HL-60 (cell line): ENCODE measurements at regions not wholly inside any gene's neighbourhood (a gene's known extent, or its start where the extent isn't known, plus 50 kb on each side); places are given as distances from the start of the nearest gene placed in this dataset.

Experiments
- DNase-seq, 2 experiments: peaks; one replicate each; pipeline ENCODE4 v3.0.0-alpha.2; 2010 to 2020; ENCODE audit warnings: low read depth in 1 of 2, low spot score in 1 of 2
- H3K27ac ChIP-seq: fragments of 250-450 bp; sonication (Bioruptor Pico); replicated peaks from 2 replicates; pipeline ENCODE4 v1.5.1; 2020; ENCODE audit warnings: mild to moderate bottlenecking, moderate library complexity
- H3K27me3 ChIP-seq: fragments of 250-450 bp; sonication (Bioruptor Pico); 2 replicates; pipeline ENCODE4 v1.5.1; 2021; ENCODE audit warnings: mild to moderate bottlenecking, moderate library complexity; ENCODE audit not compliant: insufficient read depth, poor library complexity, severe bottlenecking
- H3K4me3 ChIP-seq: replicated peaks from 2 replicates; pipeline ENCODE4 v1.5.1; 2011; ENCODE audit warnings: mild to moderate bottlenecking, control low read depth, low read length; ENCODE audit not compliant: insufficient read depth
- GABPA ChIP-seq: IDR thresholded peaks from 2 replicates; pipeline ENCODE4 v1.6.1; 2012; ENCODE audit warnings: low read depth
- POLR2AphosphoS5 ChIP-seq: IDR thresholded peaks from 2 replicates; pipeline ENCODE4 v1.6.1; 2012; ENCODE audit warnings: low read depth
- SPI1 ChIP-seq: IDR thresholded peaks from 2 replicates; pipeline ENCODE4 v1.6.1; 2012; ENCODE audit warnings: low read depth, mild to moderate bottlenecking, borderline replicate concordance
- TF ChIP-seq, protein P1 (sequence below): IDR thresholded peaks from one replicate; pipeline ENCODE4 v1.5.1; 2011; ENCODE audit warnings: low read length, control low read depth, inconsistent platforms; ENCODE audit not compliant: insufficient read depth
- TF ChIP-seq, protein P2 (sequence below): IDR thresholded peaks from 2 replicates; pipeline ENCODE4 v1.6.1; 2012; ENCODE audit warnings: low read depth; ENCODE audit not compliant: insufficient replicate concordance

DNA sequence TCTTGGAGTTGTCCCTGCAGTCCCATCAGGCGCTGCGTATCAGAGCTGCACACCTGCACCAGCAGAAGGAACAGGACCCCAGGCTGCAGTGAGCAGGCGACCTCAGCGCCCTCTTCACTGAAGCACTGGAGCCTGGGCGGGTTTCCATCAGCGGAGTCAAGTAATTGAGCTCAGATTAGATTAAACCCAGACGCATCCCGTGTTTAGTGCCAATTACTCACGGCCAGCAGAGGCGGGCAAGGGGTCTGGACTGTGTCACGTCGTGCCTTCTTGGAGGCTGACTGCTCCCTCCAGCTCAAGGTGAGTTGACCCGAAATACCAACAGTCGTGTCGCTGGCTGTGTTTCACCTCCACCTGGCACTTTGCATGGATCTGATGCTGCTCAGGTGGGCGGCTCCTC, 123.6 kb downstream of the CXCL12 start:
- H3K4me3 ChIP-seq = no peak overlapping the region
- TF ChIP-seq, protein P1, sequence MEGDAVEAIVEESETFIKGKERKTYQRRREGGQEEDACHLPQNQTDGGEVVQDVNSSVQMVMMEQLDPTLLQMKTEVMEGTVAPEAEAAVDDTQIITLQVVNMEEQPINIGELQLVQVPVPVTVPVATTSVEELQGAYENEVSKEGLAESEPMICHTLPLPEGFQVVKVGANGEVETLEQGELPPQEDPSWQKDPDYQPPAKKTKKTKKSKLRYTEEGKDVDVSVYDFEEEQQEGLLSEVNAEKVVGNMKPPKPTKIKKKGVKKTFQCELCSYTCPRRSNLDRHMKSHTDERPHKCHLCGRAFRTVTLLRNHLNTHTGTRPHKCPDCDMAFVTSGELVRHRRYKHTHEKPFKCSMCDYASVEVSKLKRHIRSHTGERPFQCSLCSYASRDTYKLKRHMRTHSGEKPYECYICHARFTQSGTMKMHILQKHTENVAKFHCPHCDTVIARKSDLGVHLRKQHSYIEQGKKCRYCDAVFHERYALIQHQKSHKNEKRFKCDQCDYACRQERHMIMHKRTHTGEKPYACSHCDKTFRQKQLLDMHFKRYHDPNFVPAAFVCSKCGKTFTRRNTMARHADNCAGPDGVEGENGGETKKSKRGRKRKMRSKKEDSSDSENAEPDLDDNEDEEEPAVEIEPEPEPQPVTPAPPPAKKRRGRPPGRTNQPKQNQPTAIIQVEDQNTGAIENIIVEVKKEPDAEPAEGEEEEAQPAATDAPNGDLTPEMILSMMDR = no peak
- TF ChIP-seq SPI1 = no peak
- TF ChIP-seq POLR2AphosphoS5 = no peak
- TF ChIP-seq, protein P2, sequence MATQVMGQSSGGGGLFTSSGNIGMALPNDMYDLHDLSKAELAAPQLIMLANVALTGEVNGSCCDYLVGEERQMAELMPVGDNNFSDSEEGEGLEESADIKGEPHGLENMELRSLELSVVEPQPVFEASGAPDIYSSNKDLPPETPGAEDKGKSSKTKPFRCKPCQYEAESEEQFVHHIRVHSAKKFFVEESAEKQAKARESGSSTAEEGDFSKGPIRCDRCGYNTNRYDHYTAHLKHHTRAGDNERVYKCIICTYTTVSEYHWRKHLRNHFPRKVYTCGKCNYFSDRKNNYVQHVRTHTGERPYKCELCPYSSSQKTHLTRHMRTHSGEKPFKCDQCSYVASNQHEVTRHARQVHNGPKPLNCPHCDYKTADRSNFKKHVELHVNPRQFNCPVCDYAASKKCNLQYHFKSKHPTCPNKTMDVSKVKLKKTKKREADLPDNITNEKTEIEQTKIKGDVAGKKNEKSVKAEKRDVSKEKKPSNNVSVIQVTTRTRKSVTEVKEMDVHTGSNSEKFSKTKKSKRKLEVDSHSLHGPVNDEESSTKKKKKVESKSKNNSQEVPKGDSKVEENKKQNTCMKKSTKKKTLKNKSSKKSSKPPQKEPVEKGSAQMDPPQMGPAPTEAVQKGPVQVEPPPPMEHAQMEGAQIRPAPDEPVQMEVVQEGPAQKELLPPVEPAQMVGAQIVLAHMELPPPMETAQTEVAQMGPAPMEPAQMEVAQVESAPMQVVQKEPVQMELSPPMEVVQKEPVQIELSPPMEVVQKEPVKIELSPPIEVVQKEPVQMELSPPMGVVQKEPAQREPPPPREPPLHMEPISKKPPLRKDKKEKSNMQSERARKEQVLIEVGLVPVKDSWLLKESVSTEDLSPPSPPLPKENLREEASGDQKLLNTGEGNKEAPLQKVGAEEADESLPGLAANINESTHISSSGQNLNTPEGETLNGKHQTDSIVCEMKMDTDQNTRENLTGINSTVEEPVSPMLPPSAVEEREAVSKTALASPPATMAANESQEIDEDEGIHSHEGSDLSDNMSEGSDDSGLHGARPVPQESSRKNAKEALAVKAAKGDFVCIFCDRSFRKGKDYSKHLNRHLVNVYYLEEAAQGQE = no peak
- TF ChIP-seq GABPA = no peak
- H3K27ac ChIP-seq = no peak overlapping the region
- no peaks in the 10 kb centered on the region for H3K27me3 ChIP-seq
- no peak for DNase-seq

DNA sequence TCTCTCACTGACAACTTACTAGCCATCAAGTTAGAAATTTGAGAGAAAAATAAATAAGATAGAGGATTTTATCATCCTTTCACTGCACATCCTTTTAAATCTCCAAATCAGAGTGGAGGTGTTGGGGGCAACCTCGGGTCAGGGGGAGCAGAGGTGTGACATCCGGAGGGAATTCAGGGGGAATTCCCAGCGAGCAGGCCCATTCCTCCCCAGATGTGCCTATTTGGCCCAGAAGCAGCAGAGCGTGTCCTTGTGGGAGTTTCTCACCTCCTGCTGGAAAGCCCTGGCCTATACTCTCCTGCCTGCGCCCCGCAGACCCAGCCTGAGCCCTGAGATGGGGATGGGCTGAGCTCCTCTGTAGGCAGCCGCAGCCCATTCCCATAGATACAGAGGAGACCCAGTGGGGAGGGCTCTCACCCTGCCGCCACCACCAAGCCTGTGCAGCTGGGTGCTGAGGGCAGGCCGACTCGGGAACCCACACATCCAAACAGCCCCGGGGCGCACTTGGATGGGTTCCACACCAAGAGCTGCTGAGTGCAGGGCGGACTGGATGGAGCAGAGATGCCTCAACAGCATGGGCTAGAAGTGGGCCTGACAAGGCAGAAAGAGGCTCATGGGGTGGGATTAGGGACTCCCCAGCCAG, 124.5 kb downstream of the CXCL12 start:
- no peak for DNase-seq
- no peak for TF ChIP-seq POLR2AphosphoS5
- no peak for TF ChIP-seq GABPA
- TF ChIP-seq, protein P2 = no peak
- TF ChIP-seq SPI1 = no peak
- TF ChIP-seq, protein P1 = no peak
- no peak overlapping the region for H3K27ac ChIP-seq
- no peaks in the 10 kb centered on the region for H3K27me3 ChIP-seq
- H3K4me3 ChIP-seq = no peak overlapping the region

DNA sequence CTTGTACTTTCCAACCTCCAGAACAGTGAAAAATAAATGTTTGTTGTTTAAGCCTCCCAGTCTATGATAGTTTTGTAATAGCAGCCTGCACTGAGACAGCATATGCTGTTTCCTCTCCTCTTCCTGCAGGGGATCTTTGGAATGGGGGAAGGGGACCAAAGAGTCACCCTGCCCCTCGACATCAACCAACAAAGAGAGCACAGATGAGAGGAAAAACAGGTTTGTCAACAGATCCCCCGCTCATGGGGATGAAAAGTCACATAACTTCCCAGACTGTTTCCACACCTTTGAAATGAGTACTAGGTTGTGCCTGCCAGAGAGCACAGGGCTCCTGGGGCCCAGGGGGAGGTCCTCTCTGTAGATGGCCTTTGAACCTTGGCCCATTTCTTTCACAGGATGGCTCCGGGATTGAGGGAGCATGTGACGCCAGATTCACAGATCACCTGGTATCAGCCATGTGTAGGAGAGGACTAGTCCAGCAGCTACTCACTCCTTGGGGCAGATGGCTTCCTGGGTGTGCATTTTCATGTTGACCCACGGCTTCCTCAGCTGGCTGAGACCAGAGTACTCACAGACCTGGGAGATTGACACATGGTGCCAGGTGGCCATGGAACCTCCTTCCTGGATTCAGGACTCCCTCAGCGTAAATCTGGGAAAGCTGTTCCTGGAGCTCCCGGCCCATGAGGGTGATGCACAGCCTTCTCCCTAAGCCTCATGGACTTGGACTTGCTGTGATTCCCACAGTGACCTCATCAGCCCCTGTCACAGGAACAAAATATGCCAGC, 125.6 kb downstream of the CXCL12 start:
- TF ChIP-seq SPI1 (no peak), POLR2AphosphoS5 (no peak), GABPA (no peak)
- TF ChIP-seq, protein P2 = no peak
- TF ChIP-seq, protein P1 = no peak
- H3K27ac ChIP-seq = no peak overlapping the region
- DNase-seq = no peak
- H3K27me3 ChIP-seq = no peaks in the 10 kb centered on the region
- H3K4me3 ChIP-seq = no peak overlapping the region
